HFF-Myc (cell line): ENCODE measurements at regions not wholly inside any gene's neighbourhood (a gene's known extent, or its start where the extent isn't known, plus 50 kb on each side); places are given as distances from the start of the nearest gene placed in this dataset.

Source experiments
- DNase-seq: peaks from one replicate; pipeline ENCODE4 v3.0.0-alpha.2; 2011; ENCODE audit warnings: low read depth; ENCODE audit errors: extremely low read depth
- H3K4me3 ChIP-seq: replicated peaks from 2 replicates; pipeline ENCODE4 v1.5.1; 2011; ENCODE audit warnings: low read depth, mild to moderate bottlenecking, control low read depth, low read length
- CTCF ChIP-seq: IDR thresholded peaks from 2 replicates; pipeline ENCODE4 v1.5.1; 2012; ENCODE audit warnings: mild to moderate bottlenecking, low read depth, low read length, control low read depth; ENCODE audit errors: missing control alignments

DNA sequence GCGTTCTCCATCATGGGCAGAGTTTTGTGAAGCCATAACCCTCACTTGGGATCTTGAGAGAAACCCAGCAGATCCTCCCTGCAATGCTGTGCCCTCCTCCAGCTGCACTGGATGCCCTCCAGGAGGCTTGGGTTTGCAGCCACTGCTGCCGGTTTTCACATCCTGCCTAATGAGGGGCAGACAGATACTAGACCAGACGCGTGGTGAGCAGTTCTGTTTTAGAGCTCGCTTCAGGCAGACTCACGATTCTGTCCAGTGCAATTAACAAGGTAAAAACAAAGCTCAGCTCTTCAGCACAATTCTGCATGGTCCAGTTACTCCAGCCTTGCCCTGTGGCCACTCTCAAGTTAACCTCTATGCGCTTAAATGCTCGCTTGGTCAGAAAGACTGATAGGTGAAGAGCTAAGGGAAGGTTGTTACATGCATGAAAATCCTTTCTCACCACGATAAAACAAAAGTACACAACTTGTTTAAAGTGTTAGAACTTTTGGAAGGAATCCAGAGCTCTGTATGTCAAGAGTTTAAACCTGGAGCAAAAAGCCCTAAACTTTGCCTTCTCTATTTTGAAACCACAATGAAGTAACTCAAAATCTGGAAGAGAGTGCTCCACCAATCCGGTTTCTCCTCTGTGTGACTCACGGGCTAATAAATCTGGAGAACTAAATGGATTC, 292.3 kb upstream of the FAT3 start:
- H3K4me3 ChIP-seq: no peak overlapping the region; the same call in 1 of the 2 replicates
- TF ChIP-seq CTCF: no peak
- DNase-seq: peak; percentile 65

DNA sequence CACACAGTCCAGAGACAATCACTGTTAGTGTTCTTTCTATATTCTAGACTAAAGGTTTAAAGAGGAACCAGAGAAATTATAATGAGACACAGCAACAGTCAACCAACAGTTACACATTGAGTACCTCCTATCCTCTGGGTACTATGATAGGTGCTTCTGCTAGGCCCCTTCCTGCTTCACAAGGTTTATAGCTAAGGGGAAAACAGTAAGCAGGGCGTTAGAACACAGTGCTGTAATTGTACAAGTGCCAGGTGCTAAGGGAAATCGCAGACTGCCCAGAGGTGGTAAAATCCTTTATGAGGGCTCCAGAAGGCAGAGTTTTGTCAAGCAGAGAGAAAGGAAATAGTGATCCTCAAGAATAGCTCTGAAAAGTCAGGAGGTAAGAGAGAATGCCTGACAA, 297.2 kb upstream of the FAT3 start:
- no peak for TF ChIP-seq CTCF
- no peak overlapping the region for H3K4me3 ChIP-seq
- no peak for DNase-seq

GRCh38 chr11:91926965-91927364, 297.7 kb upstream of the FAT3 start:
- DNase-seq: no peak
- no peak overlapping the region for H3K4me3 ChIP-seq
- TF ChIP-seq CTCF: no peak

- TF ChIP-seq CTCF: no peak
- no peak for DNase-seq
- no peak overlapping the region for H3K4me3 ChIP-seq
These were observed 301.8 kb upstream of the FAT3 start for GRCh38 chr11:91922846-91923245.

GRCh38 chr11:91921974-91922373, 302.6 kb upstream of the FAT3 start:
- no peak for DNase-seq
- no peak overlapping the region for H3K4me3 ChIP-seq
- TF ChIP-seq CTCF: no peak

DNA sequence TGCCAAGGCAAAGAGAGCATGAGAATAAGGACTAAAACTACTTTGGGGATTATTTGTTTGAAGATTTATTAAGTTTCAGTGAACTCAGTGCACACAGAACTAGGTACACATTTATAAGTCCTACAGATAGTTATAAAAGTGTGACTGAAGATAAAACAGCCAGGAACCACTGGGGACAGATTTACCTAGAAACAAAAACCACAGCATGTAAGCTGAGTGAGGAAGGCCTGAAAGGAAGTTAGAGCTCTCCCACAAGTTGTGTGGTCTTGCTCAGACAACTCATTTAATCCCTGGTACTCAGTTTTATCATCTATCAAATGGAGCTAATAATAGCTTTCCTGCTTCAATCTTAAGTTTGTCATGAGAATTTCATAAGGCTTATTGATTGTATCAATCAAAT, 311.2 kb upstream of the FAT3 start:
- TF ChIP-seq CTCF: no peak
- no peak overlapping the region for H3K4me3 ChIP-seq
- no peak for DNase-seq

- no peak for TF ChIP-seq CTCF
- no peak for DNase-seq
These were observed 312.3 kb upstream of the FAT3 start for GRCh38 chr11:91912322-91912721.

More at GRCh38 chr11:91912322-91912721, 312.3 kb upstream of the FAT3 start:
- no peak overlapping the region for H3K4me3 ChIP-seq
